ENCODE measurements at regions not wholly inside any gene's neighbourhood (a gene's known extent, or its start where the extent isn't known, plus 50 kb on each side); places are given as distances from the start of the nearest gene placed in this dataset.

GRCh38 chr2:60064687-60065389 lies 488.6 kb downstream of the BCL11A start:
- intact Hi-C loops (cut with micrococcal nuclease), result no loop called here

- intact Hi-C loops (cut with micrococcal nuclease), result no loop called here
Measured at GRCh38 chr2:60058781-60059180, 494.7 kb downstream of the BCL11A start.

GRCh38 chr2:60054571-60055340 lies 498.7 kb downstream of the BCL11A start:
- intact Hi-C loops (cut with micrococcal nuclease), result no loop called here

- intact Hi-C loops (cut with micrococcal nuclease), result no loop called here
Measured at GRCh38 chr2:60053791-60054190, 499.7 kb downstream of the BCL11A start.

GRCh38 chr2:60052601-60053000 lies 500.9 kb downstream of the BCL11A start:
- intact Hi-C loops (cut with micrococcal nuclease), result no loop called here

- intact Hi-C loops (cut with micrococcal nuclease), result no loop called here
Measured at GRCh38 chr2:60051991-60052390, 501.5 kb downstream of the BCL11A start.

GRCh38 chr2:60047944-60048525 lies 505.4 kb downstream of the BCL11A start:
- intact Hi-C loops (cut with micrococcal nuclease), result no loop called here

GRCh38 chr2:60047347-60047746 lies 506.1 kb downstream of the BCL11A start:
- intact Hi-C loops (cut with micrococcal nuclease), result no loop called here

GRCh38 chr2:60046529-60046928 lies 506.9 kb downstream of the BCL11A start:
- intact Hi-C loops (cut with micrococcal nuclease), result no loop called here

- intact Hi-C loops (cut with micrococcal nuclease), result no loop called here
Measured at GRCh38 chr2:60045456-60045855, 508.0 kb downstream of the BCL11A start.

- intact Hi-C loops (cut with micrococcal nuclease), result no loop called here
Measured at GRCh38 chr2:60044484-60044883, 509.0 kb downstream of the BCL11A start.

GRCh38 chr2:60042023-60042422 lies 511.4 kb downstream of the BCL11A start:
- intact Hi-C loops (cut with micrococcal nuclease), result no loop called here

GRCh38 chr2:60033325-60033724 lies 520.1 kb downstream of the BCL11A start:
- intact Hi-C loops (cut with micrococcal nuclease), result no loop called here

- intact Hi-C loops (cut with micrococcal nuclease), result no loop called here
Measured at GRCh38 chr2:60029566-60029883, 523.9 kb downstream of the BCL11A start.

GRCh38 chr2:60028849-60029565 lies 524.4 kb downstream of the BCL11A start:
- intact Hi-C loops (cut with micrococcal nuclease), result no loop called here

- intact Hi-C loops (cut with micrococcal nuclease), result no loop called here
Measured at GRCh38 chr2:60025496-60025895, 528.0 kb downstream of the BCL11A start.

- intact Hi-C loops (cut with micrococcal nuclease), result no loop called here
Measured at GRCh38 chr2:60023256-60023985, 530.0 kb downstream of the BCL11A start.

- intact Hi-C loops (cut with micrococcal nuclease), result no loop called here
Measured at GRCh38 chr2:60007671-60008070, 545.8 kb downstream of the BCL11A start.

GRCh38 chr2:60003076-60003475 lies 550.4 kb downstream of the BCL11A start:
- intact Hi-C loops (cut with micrococcal nuclease), result no loop called here

- intact Hi-C loops (cut with micrococcal nuclease), result no loop called here
Measured at GRCh38 chr2:60002183-60002867, 551.1 kb downstream of the BCL11A start.

GRCh38 chr2:60000686-60001085 lies 552.8 kb downstream of the BCL11A start:
- intact Hi-C loops (cut with micrococcal nuclease), result no loop called here
